GM12865 (cell line): ENCODE measurements at regions not wholly inside any gene's neighbourhood (a gene's known extent, or its start where the extent isn't known, plus 50 kb on each side); places are given as distances from the start of the nearest gene placed in this dataset.

ENCODE experiments used
- DNase-seq: peaks from one replicate; pipeline ENCODE4 v3.0.0; 2010; ENCODE audit warnings: low read depth
- H3K4me3 ChIP-seq: 2 replicates; pipeline ENCODE4 v1.5.1; 2011; ENCODE audit warnings: mild to moderate bottlenecking, low read depth, low read length, control low read depth
- TF ChIP-seq, protein P1 (sequence below): IDR thresholded peaks from 2 replicates; pipeline ENCODE4 v1.5.1; 2011; ENCODE audit warnings: low read length, control low read depth, low read depth, inconsistent platforms; ENCODE audit not compliant: insufficient read depth; ENCODE audit errors: missing control alignments

DNA sequence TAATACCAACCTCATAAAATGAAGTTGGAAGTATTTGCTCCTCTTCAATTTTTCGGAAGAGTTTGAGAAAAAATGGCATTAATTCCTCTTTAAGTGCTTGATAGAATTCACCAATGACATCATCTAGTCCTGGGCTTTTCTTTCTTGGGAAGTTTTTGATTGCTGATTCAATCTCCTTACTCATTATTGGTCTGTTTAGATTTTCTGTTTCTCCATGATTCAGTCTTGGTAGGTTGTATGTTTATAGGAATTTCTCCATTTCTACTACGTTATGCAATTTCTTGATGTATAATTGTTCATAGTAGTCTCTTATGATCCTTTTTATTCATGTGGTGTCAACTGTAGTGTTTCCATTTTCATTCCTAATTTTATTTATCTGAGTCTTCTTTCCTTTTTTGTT lies 141.5 kb upstream of the PRNP start:
- no peak for DNase-seq
- H3K4me3 ChIP-seq = no peak overlapping the region
- TF ChIP-seq, protein P1, sequence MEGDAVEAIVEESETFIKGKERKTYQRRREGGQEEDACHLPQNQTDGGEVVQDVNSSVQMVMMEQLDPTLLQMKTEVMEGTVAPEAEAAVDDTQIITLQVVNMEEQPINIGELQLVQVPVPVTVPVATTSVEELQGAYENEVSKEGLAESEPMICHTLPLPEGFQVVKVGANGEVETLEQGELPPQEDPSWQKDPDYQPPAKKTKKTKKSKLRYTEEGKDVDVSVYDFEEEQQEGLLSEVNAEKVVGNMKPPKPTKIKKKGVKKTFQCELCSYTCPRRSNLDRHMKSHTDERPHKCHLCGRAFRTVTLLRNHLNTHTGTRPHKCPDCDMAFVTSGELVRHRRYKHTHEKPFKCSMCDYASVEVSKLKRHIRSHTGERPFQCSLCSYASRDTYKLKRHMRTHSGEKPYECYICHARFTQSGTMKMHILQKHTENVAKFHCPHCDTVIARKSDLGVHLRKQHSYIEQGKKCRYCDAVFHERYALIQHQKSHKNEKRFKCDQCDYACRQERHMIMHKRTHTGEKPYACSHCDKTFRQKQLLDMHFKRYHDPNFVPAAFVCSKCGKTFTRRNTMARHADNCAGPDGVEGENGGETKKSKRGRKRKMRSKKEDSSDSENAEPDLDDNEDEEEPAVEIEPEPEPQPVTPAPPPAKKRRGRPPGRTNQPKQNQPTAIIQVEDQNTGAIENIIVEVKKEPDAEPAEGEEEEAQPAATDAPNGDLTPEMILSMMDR = no peak

DNA sequence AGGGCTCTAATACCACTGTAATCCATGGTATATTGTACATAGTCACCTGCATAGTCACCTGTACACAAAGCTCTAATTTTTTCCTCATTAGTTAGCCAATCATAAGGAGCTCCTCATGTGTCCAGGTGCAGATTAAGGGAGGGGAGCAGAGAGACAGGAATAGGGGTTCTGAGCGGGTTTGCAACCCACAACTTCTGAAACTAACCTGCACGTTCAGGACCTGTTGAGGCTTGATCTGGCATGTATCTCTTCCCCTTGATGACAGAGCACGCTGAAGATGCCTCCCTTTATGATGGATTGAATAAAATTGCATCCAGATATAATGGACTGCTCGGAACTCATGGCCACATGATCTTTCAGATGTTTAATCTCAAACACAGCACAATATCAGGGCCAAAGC lies 144.0 kb upstream of the PRNP start:
- no peak overlapping the region for H3K4me3 ChIP-seq
- DNase-seq = no peak
- TF ChIP-seq, protein P1 = no peak

DNA sequence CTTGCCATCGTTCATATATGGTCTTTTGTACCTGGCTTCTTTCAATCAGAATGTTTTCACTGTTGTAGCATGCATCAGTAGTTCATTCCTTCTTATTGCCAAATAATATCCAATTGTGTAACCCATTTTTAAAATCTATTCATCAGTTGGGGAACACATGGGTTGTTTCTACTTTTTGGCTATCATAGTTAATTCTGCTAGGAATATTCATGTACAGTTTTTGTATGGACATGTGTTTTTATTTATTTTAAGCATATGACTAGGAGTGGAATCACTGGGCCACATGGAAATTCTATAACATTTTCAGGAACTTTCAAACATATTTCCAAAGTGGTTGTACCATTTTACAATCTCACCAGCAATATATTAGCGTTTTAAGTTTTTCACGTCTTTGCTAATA lies 151.9 kb upstream of the PRNP start:
- TF ChIP-seq, protein P1 = no peak
- H3K4me3 ChIP-seq = no peak overlapping the region
- DNase-seq = no peak

DNA sequence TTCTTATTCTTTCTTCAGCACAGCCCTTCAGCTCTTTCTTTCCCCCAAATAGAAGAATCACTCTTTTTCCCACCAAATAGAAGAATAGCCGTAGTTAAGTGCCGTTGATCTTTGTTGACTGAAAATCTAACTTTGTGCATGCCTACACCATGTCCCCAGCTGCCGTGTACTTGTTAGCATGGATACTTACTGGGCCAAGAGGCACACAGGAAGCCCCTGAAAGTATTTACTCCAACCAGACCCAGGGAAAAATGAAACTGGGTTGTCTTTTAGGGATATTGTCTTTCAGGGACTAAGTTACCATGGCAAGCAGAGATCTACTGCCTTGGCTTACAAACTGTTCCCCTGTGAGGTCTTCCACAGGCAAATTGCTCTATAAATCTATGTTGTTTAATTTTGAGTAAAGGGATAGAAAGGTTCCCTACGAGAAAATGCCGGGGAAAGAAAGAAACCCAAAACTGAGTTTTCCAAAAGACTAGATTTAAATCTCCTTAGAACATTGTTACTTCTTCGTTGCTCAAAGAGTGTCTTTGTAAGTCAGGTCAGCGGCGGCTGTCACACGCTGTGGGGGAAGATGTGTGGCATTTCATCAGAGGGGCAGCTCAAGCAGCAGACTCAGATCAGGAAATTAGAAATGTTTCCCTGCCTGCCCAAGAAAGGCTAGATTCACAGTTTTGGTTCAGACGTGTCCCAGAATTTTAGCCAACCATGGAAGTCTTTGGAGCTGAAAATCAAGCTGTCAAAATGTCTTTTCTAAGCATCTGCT lies 152.7 kb upstream of the PRNP start:
- no peak overlapping the region for H3K4me3 ChIP-seq
- TF ChIP-seq, protein P1 = no peak
- no peak for DNase-seq

DNA sequence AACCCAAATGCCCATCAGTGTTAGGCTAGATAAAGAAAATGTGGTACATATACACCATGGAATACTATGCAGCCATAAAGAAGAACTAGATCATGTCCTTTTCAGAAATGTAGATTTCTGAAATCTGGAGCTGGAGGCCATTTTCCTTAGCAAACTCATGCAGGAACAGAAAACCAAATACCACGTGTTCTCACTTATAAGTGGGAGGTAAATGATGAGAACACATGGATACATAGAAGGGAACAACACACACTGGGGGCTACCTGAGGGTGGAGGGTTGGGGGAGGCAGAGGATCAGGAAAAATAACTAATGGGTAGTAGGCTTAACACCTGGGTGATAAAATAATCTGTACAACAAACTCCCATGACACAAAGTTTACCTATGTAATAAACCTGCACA lies 153.5 kb upstream of the PRNP start:
- no peak for DNase-seq
- no peak overlapping the region for H3K4me3 ChIP-seq
- TF ChIP-seq, protein P1 = no peak

DNA sequence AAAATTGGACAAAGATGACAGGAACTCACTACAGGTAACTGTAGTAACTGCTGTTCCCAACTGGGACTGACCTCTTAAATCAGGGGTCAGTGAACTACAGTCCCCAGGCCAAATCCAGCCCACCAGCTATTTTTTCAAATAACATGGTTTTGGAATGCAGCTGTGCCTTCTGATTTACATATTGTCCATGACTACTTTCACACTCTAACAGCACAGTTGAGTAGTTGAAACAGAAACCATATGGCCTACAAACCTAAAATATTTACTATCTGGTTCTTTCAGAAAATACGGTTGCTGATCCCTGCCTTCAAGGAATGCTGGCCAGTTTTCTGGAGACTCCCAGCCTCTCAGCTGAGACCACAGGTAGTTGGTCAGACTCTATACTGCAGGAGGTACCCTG lies 161.5 kb upstream of the PRNP start:
- H3K4me3 ChIP-seq = no peak overlapping the region
- DNase-seq = no peak
- TF ChIP-seq, protein P1 = no peak

DNA sequence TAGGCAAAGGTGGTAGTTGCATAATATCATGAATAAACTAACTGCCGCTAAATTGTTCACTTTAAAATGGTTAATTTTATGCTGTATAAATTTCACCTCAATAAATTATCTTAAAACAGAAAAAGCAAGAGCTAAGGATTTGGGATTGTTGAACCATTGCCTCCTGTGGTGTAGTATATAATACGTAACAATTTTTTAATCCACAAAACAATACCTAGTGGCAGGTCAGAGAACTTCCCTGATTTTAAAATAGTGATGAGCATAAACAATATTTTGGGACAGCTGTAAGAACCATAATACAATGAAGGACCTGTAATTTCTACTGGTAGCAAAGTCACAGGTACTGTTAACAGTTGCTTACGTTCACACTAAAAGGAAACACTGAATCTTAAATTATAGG lies 161.9 kb upstream of the PRNP start:
- no peak overlapping the region for H3K4me3 ChIP-seq
- TF ChIP-seq, protein P1 = no peak
- no peak for DNase-seq
